Central memory CD4-positive, alpha-beta T cell (primary cell): ENCODE measurements at regions not wholly inside any gene's neighbourhood (a gene's known extent, or its start where the extent isn't known, plus 50 kb on each side); places are given as distances from the start of the nearest gene placed in this dataset.
"Not testable (repeated sequence)": the region's sequence is repeated elsewhere in the genome, so short reads cannot be mapped to it uniquely, and the experiment has no call there.

Source experiments
- DNase-seq: peaks from one replicate; pipeline ENCODE4 v3.0.0; 2022

DNA sequence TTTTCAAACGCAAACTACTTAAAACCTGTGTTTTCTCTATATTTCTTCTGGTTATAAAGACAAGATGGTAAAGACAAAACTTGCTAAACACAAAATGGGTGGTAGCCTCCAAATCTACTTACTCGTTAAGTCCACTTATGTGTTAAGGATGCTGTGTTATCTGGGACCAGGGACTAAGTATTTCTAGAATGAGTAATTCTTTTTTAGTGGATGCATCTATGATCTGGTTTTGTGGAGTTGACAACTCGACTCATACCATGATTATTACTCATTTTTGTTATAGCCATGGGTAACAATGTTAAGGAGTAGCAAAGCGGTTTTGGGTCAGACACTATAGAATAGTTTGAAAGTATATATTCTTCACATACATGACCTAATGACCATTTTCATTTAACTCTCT is 239.5 kb upstream of the FOXP2 start:
- no peak for DNase-seq

DNA sequence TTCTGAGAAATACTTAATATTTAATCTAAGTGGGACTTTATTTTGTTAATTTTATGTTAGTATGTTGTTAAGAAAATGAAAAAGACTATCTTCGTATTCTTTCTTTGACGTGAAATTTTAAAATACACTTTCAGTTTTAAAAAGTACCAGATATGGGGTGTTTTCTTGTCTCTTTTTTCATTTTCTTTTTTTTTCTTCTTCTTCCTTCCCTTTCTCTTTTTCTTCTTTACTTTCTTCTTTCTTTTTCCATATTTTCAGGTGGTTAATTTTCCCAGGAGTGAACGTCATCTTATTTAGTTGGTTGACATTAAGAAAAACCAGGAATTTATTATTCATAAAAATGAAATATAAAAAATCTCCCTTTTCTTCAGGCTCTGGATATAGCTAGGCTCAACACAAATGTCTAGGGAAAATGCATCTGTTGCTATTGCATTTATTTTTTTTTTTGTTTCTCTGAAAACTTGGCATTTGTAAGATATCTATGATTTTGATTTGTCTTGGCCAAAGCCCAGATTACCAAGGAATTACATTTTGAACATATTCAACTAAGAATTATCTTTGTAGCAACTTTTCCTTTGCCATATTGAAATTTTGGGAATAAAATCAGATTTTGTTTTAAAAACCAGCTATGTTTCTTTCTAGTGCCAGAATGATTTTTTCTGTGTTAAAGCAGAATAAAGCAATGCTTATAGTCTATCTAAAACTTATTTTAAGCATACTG is 241.3 kb upstream of the FOXP2 start:
- no peak for DNase-seq

DNA sequence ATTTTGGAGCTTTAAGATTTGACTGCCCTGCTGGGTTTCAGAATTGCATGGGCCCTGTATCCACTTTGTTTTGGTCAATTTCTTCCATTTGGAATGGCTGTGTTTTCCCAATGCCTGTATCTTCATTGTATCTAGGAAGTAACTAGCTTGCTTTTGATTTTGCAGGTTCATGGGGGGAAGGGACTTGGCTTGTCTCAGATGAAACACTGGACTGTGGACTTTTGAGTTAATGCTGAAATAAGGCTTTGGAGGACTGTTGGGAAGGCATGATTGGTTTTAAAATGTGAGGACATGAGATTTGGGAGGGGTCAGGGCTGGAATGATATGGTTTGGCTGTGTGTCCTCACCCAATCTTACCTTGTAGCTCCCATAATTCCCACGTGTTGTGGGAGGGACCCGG is 245.2 kb upstream of the FOXP2 start:
- DNase-seq = not testable (repeated sequence)

DNA sequence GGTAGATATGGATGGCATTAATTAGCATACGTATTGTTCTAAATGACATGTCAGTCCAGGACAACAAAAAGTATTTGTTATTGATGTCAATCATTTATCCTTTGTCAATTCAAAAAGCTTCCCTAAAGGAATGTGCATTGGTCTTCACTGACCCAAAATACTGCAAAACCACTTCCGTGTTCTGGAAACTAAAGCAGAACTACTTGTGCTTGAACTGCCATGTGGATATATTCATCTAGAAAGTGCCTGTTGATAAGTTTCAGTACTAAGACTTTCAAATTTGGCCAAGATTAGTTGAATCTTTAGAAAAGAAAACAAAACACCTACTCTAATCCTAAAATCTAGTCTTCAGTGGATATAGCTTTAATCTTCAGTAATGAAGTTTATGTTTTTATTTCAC is 242.1 kb upstream of the PPP1R3A start:
- DNase-seq = no peak

DNA sequence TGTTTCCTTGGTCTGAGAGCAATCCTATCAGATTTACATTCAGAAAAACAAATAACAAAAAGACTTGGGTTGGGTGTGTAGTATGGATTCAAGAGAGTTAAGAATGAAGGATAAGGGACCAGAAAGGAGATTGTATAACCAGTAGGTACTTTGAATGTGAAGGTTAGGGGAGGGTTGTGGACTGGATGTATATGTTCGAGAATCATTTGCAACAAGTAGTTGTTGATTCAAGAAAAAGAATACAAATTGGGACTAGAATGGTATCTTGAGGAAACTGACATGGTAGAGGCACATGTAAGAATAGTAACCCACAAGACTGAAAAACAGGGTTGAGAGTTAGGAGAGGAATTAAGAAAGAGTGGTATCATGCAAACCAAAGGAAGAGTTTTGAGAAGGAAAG is 240.0 kb upstream of the PPP1R3A start:
- DNase-seq = no peak

DNA sequence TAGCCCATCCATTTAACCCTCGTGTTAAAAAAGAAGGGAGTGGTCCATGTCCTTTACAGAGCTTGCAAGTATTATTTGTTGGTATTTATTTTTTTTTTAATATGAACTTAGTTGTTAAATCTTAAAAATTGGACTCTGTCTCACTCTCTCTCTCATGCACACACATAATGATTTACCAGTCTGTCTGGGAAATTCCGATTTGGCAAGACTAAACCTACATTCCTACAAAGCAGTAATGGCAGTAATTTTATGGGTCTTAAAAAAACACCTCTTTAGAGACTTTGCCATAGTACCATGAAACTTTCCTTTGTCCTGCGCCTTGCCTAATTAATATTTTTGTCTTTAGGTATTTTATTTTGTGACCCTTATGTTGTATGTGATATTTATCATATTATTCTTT is 239.5 kb upstream of the PPP1R3A start:
- no peak for DNase-seq

DNA sequence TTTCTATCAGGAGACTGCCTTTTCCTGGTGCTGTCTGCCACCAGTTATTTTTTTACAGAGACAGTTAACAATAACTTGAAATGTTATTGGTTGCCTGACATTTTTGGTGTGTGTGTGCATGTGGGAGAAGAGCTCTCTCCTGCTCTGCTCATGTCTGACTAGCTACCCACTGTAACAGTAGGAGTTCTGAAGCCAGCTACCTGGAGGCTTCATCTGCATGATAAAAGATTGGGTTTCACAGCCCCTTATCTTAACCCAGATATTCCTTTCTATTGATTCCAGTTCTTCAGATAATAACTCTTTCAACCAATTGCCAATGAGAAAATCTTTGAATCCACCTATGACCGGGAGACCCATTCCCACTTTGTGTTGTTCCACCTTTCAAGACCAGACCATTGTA is 237.4 kb upstream of the PPP1R3A start:
- DNase-seq = no peak

DNA sequence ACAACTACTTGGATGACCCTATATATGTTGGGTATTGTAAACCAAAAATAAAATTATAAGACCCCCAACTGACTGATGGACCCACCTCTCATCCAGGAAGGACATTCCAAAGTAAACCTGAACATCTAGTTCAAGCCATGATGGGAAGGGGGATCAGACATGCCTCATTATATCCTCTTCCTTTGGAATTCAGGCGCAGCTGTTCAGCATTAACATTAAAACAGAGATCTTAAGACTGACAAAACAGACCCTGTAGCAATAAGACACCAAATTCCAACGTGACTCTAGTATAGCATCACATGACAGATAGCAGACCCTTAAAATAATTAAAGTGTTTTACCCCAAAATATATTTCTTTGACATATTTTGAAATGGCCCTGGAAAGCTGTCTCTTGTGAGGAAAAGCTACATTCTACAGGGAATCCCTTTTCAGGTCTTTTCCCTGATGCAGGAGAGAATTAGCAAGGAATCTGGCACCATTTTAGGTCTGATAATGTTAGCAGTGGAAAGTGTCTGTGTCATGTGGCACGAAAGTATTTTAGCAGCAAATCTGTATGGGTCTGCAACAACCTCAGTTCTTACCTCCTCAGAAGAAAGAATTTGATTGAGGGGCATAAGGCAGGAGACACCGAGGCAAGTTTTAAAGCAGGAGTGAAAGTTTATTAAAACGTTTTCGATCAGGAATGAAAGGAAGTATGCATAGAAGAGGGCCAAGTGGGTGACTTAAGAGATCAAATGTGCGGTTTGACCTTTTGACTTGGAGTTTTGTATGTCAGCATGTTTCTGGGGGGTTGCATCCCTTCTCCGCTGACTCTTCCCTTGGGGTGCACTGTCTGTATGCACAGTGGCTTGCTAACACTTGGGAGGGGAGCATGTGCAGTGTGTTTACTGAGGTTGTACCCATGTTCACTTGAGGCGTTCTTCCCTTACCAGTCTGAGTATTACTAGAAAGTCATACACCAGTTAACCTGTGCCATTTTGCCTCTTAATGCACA is 236.6 kb upstream of the PPP1R3A start:
- DNase-seq = no peak

DNA sequence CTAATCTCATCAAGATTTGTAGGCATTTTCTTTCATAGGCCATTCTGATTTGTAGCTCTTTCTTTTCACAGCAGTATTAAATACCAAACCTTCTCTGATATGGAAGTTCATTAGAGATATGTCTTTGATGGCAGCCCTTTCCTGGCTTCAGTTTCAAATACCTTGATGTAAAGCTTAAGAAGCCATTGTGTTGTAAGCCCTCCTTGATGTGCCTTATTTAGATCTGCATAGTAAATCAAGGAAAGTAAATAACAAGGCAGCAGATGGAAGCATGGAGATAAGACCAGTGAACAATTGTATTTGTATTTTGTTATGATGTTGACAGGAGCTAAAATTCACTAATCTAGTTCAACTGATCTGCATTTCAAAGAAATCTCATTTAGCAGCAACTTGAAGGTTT is 234.9 kb upstream of the PPP1R3A start:
- DNase-seq = no peak

DNA sequence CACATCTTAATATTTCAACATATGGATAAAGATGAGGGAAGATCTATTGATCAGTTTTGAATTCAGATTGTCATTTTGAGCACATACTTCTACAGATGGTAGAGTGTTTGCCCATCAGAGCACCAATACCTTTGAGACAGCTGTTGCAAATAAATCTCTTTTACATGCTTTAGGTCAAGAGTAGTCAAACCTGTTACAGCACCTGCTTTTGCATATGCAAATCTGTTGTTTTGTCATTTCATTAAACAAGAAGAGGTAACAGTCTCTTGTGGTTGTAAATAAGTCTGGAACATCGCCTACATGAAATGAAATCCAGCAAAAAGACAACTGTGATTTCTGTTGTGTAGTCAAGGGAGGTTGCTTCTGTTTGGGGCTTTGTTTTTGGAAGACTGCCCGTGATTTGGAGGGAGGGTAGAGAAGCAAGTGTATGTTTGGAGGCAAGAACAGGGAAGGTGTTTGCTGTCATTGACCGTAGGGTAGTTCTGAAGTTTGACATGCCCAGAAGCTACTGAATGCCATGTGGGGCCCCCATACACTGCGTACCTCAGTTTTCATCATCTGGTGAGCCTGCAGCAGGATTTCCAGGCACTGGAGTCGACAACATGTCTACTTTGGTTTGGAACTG is 233.6 kb upstream of the PPP1R3A start:
- no peak for DNase-seq

DNA sequence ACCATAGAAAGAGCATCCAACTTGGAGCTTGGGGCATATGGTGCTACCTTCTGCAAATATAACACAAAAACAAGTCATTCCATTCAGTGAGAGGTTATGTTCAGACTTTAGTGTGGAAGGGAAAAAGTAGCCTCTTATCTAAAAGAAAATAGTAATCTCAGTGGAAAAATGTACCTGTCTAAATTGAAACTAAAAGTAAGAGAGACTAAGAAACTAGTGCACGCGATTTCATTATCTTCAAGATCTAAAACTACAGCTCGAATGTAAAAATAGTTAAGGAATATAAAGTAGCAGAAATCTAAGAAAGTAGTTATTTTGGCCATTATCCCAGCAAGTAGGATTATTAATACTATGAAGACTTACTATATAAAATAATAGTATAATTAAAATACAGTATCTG is 233.0 kb upstream of the PPP1R3A start:
- DNase-seq = no peak

DNA sequence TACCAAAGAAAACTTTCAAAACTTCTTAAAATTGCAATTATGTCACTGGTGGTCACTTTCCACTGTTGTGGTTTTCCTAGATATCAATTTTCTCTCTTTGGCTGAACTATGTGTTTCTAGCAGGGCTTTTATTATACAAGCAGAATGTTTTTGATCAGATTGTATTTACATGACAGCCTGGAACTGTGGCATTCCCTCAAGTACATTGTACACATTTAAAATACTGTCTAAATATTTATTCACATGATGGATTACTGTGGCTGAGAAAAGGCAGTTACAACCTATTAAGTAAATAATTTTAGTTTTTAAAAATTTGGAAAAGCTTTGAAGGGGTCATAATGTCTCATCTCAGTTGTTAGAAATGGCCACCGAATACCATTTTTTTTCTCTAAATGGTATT is 231.9 kb upstream of the PPP1R3A start:
- no peak for DNase-seq

DNA sequence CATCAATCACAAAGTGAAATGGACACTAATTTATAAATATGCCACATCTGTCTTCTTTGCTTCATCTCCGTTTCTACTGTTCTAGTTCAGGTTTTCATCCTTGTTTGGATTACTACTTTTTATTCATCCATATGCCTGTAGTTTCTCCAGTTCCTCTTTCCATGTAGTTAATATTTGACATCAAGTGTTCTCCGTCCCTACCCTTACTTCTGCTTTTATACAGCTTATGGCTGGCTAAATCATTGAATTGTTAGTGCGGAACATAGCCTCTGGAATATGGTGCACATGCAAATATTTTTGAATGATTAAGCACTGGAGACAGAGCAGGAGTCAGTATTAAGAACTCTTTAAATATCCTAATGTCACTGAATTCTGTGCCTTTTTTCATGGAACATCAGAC is 230.0 kb upstream of the PPP1R3A start:
- no peak for DNase-seq

DNA sequence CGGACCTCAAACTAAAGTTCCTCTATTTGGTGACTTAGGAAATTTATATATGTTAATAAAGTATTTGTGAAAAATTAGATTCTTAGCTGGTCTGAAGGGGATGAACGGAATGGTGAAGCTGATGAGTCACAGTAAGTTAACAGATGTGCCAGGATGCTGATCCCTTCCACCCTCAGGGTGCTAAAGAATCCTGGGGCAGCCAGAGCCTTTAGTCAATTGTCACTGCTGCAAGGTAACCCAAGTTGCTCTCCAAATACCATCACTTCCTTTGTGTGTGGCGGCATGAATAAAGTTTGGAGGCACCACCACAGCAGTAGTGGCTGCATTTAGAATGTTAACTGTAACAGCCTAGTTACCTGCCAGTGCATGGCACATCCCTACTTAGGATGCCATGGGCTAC is 222.6 kb upstream of the PPP1R3A start:
- no peak for DNase-seq

DNA sequence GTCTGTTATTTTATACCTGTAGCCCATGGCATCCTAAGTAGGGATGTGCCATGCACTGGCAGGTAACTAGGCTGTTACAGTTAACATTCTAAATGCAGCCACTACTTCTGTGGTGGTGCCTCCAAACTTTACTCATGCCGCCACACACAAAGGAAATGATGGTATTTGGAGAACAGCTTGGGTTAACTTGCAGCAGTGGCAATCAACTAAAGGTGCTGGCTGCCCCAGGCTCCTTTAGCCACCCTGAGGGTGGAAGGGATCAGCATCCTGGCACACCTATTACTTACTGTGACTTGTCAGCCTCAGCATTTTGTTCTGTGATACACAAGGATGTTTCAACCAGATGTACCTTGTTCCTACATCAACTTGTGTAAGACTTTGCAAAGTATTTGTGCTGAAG is 221.8 kb upstream of the PPP1R3A start:
- DNase-seq = no peak

DNA sequence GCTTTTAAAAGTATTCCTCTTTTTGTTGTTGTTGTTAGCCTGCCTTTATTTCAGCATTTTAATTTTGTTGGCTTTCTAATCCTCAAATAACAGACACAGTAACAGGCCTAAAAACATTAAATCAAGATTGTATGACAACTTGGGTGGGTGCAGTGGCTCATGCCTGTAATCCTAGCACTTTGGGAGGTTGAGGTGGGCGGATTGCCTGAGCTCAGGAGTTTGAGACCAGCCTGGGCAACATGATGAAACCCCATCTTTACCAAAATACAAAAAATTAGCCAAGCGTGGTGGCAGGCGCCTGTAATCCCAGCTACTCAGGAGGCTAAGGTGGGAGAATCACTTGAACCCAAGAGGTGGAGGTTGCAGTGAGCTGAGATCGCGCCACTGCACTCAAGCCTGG is 220.9 kb upstream of the PPP1R3A start:
- not testable (repeated sequence) for DNase-seq

DNA sequence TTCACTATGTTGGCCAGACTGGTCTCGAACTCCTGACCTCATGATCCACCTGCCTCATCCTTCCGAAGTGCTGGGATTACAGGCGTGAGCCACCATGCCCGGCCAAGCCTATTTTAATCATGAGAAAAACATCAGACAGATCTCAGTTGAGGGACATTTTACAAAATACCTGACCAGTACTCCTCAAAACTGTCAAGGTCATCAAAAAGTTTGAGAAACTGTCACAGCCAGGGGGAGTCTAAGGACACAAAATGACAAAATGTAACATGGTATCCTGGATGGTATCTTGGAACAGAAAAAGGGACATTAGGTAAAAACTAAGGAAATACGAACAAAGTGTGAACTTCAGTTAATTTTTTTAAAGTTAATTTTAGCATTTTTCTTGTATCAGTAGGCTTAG is 219.8 kb upstream of the PPP1R3A start:
- no peak for DNase-seq

DNA sequence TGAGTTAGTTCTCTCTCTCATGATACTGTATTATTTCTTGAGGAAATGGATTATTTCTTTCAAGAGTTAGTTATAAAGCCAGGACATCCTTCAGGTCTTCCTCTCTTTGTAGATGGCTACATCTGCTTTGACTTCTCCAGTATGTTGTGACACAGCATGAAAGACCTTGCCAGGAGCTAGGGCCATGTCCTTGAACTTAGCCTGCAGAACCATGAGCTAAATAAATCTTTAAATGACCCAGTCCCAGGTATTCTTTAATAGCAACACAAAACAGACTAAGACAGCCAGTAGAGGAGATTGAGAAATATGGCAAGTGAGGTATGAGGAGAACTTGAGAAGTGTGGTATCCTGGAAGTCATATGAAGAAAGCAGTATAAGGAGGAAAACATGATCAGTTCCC is 214.9 kb upstream of the PPP1R3A start:
- no peak for DNase-seq

DNA sequence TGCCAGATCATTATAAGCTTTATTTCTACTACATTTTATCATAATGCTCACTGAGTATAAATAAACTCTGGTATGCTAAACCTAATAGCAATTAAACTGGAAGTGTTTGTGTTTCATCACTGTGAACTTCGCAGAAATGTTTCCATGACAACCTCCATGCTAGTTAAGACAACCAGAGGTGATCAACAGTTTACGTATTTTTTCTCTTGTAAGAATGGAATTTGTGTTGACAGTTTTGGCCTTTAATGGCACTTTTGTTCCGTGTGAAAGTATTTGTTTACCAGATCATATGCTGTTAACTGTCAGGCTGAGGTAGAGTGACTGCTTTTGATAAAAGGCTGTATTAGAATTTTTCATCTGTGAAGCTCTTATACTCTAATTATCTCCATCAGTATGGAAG is 212.1 kb upstream of the PPP1R3A start:
- no peak for DNase-seq

DNA sequence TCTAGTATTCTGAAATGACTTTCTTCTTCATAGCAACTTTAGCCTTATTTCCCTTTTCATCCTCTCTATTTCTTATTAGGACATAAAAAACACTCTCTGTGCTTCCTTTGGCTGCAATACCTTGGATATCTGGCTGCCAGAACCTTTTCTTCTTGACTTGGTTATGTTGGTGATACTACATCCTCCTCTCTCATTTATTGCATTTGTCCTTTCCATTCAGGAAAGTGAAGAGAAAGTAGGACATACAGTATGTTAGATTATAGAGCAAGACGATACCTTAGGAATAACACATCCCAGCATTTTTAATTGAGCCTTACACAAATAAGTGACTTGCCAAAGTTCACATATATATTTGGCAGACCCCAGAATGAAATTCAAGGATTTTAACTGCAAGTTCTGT is 210.1 kb upstream of the PPP1R3A start:
- no peak for DNase-seq

DNA sequence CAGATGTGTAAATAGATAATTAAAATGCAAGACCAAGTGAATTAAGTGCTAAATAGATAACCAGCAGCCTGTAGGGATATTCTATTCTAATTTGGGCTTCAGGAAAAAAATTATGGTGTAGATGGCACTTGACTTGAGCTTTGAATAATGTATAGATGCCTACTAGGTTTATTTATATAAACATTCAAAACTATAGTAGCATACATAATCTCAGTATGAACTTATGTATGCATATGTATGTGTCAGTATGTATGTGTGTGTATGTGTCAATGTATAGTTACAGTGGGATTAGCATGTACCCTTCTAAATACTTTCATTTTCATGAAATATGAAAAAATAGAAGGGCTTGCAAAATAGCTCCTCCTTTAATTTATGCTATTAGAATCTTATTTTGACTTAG is 207.3 kb upstream of the PPP1R3A start:
- DNase-seq = no peak

DNA sequence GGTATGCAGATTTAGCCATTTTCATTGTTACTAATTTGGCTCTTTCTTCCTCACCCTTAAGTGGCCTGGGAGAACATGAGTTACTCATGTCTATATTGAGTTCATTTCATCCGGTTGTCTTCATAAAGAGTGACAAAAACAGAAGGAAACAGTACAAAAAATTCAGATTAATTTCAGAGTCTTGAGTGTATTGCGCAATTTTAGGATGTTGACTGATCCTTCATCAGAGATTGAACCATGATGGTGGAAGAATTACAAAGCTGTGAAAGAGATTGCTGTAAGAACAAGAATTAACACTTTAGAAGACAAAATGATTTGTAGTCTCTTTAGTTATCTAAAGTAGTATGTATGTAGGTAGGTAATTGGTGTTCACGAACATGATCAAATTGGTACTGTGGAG is 194.0 kb upstream of the PPP1R3A start:
- no peak for DNase-seq

DNA sequence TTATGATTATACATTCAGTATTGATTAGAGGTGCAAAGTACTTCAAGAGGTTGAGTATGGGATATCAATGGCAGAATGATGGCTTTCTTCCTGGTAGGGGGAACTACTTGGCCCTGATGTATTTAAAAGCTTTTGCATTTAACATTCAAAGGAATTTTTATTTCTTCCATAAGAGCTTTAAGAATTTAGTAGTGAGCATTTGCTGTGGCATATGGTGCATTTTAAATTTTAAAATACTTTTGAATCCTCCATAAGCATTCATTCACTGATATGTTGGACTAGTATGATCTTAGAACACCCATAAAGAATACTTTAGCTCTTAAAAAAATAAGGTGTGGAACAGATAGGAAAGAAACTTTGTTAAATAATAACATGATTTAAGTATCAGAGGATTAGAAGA is 191.9 kb upstream of the PPP1R3A start:
- no peak for DNase-seq

DNA sequence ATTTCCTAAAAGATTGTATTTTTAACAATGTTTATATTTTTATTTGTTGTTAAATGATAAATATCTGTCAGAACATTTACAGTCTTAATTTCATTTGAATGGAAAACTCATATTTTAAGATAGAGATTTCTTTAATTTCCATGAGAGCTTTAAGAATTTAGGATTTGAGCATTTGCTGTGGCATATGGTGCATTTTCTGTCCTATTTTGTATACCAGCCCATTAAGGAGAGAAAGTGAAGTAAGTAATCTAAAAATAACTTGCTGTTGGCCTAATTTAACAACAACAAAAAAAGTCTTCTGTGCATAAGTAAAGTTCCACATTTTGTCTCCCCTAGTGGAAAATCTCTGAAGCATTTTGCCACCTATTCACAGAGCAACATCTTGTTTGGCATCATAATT is 190.9 kb upstream of the PPP1R3A start:
- no peak for DNase-seq
